Stomach smooth muscle (tissue), 2 donors: ENCODE measurements at regions not wholly inside any gene's neighbourhood (a gene's known extent, or its start where the extent isn't known, plus 50 kb on each side); places are given as distances from the start of the nearest gene placed in this dataset.
"Not testable (repeated sequence)": the region's sequence is repeated elsewhere in the genome, so short reads cannot be mapped to it uniquely, and the experiment has no call there.

Experiments used
- H3K27ac ChIP-seq: one replicate; pipeline ENCODE4 v1.7.0; 2013; ENCODE audit warnings: mild to moderate bottlenecking, low read length, inconsistent platforms
- H3K27me3 ChIP-seq, 2 donors: one replicate each; pipeline ENCODE4 v1.7.0; 2013; ENCODE audit warnings: low read length in 2 of 2; ENCODE audit not compliant: insufficient read depth in 2 of 2, control insufficient read depth in 1 of 2
- H3K36me3 ChIP-seq, 2 donors: one replicate each; pipeline ENCODE4 v1.7.0; 2013; ENCODE audit warnings: low read length in 2 of 2; ENCODE audit not compliant: control insufficient read depth in 2 of 2, insufficient read depth in 2 of 2
- H3K4me1 ChIP-seq: one replicate; pipeline ENCODE4 v1.7.0; 2013; ENCODE audit warnings: low read length; ENCODE audit not compliant: control insufficient read depth, insufficient read depth
- H3K4me3 ChIP-seq, 2 donors: one replicate each; pipeline ENCODE4 v1.7.0; 2013; ENCODE audit warnings: low read length in 2 of 2
- H3K9ac ChIP-seq, 2 donors: one replicate each; pipeline ENCODE4 v1.7.0; 2013; ENCODE audit warnings: low read length in 2 of 2, mild to moderate bottlenecking in 1 of 2
- H3K9me3 ChIP-seq, 2 donors: one replicate each; pipeline ENCODE4 v1.7.0; 2013; ENCODE audit warnings: low read length in 2 of 2; ENCODE audit not compliant: control insufficient read depth in 2 of 2
- donor health status: healthy.
- donor health status: Pancreatic carcinoma.

GRCh38 chr10:35835545-35835944 lies 193.4 kb upstream of the FZD8 start:
- Histone ChIP-seq H3K36me3 (no peaks in the 10 kb centered on the region), H3K27ac (no peak overlapping the region), H3K4me1 (no peaks in the 10 kb centered on the region), H3K9me3 (no peaks in the 10 kb centered on the region), H3K4me3 (no peak overlapping the region), H3K9ac (no peak overlapping the region), H3K27me3 (no peaks in the 10 kb centered on the region)

DNA sequence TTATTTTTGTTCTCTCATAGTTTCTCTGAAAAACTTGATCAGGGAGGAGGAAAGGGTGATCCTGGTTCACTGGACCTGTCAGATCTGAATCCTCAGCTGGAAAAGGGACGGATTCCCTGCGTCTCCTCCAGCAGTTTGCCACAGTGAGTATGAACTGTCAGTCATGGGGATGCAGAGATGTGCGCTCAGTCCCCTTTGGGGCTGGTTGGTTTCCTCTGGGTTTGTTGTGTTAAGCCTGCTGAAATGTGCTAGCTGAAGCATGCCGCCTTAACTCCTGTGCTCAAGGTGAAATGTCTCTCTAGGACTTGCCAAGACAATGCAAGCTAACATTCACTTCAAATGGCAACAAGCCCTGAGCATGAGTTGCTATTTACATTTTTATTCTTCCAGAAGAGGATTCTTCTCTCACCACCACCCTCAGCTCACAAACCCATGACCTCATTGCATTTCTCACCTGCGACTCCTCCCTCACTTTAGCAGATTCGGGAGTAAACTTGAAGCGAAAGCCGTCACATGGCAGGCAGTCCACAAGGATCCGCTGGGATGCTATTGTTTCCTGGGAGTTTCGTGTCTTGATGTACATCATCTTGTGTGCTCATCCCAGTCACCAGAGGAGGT lies 192.9 kb upstream of the FZD8 start:
- H3K36me3 ChIP-seq, result no peaks in the 10 kb centered on the region
- H3K9ac ChIP-seq, result no peak overlapping the region
- no peak overlapping the region for H3K4me3 ChIP-seq
- no peaks in the 10 kb centered on the region for H3K27me3 ChIP-seq
- H3K9me3 ChIP-seq, result no peaks in the 10 kb centered on the region
- no peak overlapping the region for H3K27ac ChIP-seq
- no peaks in the 10 kb centered on the region for H3K4me1 ChIP-seq

DNA sequence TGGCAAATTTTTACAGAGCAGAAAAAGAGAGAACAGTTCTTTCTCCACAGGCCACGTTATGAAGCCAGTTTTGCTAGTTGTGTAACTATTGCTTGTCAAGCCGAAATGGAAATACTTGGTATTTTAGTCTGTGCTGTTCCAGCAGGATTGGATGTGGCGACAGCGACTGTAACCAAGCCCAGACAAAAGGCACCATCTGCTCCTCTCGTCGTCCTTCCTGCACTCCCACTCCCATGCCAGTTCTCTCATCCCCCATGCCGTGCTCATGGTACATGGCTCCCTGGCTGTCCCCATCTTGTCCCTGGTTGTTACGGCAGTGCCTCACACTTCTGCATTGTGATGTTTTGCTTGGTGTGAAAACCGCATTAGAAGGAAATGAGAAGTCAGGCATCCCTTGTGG lies 185.7 kb upstream of the FZD8 start:
- Histone ChIP-seq H3K36me3 (no peaks in the 10 kb centered on the region), H3K4me1 (no peaks in the 10 kb centered on the region), H3K9ac (no peak overlapping the region), H3K4me3 (no peak overlapping the region), H3K27me3 (no peaks in the 10 kb centered on the region), H3K27ac (no peak overlapping the region), H3K9me3 (no peaks in the 10 kb centered on the region)

DNA sequence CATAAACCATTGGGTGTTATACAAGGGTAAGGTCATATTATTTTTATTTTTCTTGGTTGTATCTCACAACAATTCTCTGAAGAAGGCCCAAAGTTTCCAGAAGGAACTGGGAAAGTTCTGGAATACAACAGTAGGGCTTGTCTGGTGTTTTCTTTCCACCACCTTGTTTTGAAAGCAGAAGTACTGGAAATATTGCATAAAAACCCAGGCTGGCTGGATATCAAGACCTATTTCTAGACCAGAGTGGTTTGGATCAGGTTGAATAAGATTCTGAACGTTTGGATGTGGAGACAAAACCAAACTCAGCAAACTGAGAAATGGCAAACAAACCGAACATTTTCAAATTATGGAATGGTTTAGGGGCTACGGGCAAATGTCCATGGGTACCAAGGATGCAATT lies 182.6 kb upstream of the FZD8 start:
- no peak overlapping the region for H3K9ac ChIP-seq
- H3K4me1 ChIP-seq, result no peaks in the 10 kb centered on the region
- H3K9me3 ChIP-seq, result no peaks in the 10 kb centered on the region
- no peaks in the 10 kb centered on the region for H3K27me3 ChIP-seq
- no peak overlapping the region for H3K4me3 ChIP-seq
- H3K36me3 ChIP-seq, result no peaks in the 10 kb centered on the region
- H3K27ac ChIP-seq, result no peak overlapping the region

DNA sequence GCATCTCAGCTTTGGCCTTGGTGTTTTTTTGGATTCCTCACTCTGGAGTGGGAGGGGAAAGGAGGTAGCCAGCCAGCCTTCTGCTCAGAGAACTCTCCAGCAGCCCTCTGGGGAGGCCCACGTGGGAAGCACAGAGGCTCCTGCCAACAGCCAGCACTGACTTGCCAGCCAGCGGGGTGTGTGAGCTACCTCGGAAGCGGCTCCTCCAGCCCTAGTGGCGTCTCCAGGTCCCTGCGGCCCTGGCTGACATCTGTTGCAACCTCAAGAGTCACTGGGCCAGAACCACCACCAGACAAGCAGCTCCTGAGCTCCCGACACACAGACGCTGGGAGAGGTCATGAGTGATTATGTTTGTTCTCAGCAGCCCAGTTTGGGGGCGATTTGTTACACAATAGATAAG lies 180.2 kb upstream of the FZD8 start:
- Histone ChIP-seq H3K9ac (no peak overlapping the region), H3K27ac (no peak overlapping the region), H3K36me3 (no peaks in the 10 kb centered on the region)

DNA sequence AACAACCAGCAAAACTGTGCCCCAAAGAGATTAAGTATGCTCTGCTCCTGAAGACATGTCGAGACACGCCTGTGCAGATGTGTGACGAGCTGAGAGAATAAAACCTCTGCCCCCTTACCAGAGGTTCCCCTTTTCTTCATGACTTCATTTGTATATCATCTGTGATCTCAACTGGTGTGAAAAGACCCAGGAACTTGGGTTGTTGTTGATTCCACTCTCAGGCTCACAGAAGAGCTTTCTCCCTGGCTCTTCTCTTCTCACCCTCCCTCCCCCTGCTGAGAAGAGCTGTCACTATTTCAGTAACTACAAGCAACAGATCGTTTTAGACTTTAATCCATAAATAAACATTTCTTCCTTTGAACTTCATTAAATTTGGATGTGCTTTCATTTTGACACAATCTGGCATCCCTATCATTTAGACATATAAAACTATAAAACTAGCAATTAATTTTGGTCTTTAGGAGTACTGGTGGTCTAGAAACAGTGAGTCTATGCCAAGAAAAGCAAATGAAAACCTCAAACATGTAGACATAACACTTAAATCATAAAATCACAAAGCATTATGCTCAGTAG lies 179.3 kb upstream of the FZD8 start:
- Histone ChIP-seq H3K4me1 (no peaks in the 10 kb centered on the region), H3K27ac (no peak overlapping the region), H3K27me3 (no peaks in the 10 kb centered on the region), H3K36me3 (no peaks in the 10 kb centered on the region), H3K9me3 (no peaks in the 10 kb centered on the region), H3K9ac (no peak overlapping the region), H3K4me3 (no peak overlapping the region)

More for the DNA sequence above, 180.2 kb upstream of the FZD8 start:
- Histone ChIP-seq H3K27me3 (no peaks in the 10 kb centered on the region), H3K4me1 (no peaks in the 10 kb centered on the region), H3K9me3 (no peaks in the 10 kb centered on the region), H3K4me3 (no peak overlapping the region)

GRCh38 chr10:35819736-35820135 lies 177.6 kb upstream of the FZD8 start:
- Histone ChIP-seq H3K4me1 (no peaks in the 10 kb centered on the region), H3K27me3 (no peaks in the 10 kb centered on the region), H3K36me3 (no peaks in the 10 kb centered on the region), H3K9ac (no peak overlapping the region), H3K9me3 (peaks cover 0 to 2% of the 10 kb centered on the region in 2 donors), H3K27ac (no peak overlapping the region), H3K4me3 (no peak overlapping the region)

DNA sequence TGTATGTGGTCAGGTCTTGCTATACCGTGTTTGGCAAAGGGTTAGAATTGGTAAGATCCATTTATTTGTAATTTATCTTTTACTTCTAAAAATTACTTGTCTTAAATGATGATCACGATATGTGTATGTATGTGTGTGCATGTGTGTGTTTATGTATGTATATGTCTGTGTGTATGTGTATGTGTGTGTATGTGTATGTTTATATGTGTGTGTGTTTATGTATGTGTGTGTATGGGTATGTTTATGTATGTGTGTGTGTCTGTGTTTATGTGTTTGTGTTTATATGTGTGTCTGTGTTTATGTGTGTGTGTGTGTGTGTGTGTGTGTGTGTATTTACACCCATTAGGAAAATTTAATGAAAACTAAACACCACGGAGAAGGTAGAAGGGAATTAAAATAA lies 176.9 kb upstream of the FZD8 start:
- Histone ChIP-seq H3K4me3 (no peak overlapping the region), H3K4me1 (no peaks in the 10 kb centered on the region), H3K27ac (no peak overlapping the region), H3K36me3 (no peaks in the 10 kb centered on the region), H3K9ac (no peak overlapping the region), H3K9me3 (peaks cover 0 to 2% of the 10 kb centered on the region in 2 donors), H3K27me3 (no peaks in the 10 kb centered on the region)

DNA sequence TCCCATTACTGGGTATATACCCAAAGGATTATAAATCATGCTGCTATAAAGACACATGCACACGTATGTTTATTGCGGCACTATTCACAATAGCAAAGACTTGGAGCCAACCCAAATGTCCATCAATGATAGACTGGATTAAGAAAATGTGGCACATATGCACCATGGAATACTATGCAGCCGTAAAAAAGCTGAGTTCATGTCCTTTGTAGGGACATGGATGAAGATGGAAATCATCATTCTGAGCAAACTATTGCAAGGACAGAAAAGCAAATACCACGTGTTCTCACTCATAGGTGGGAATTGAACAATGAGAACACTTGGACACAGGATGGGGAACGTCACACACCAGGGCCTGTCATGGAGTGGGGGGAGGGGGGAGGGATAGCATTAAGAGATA lies 175.0 kb upstream of the FZD8 start:
- not testable (repeated sequence) for H3K4me3 ChIP-seq, H3K27me3 ChIP-seq, H3K4me1 ChIP-seq, H3K9ac ChIP-seq, H3K36me3 ChIP-seq, H3K9me3 ChIP-seq, H3K27ac ChIP-seq

DNA sequence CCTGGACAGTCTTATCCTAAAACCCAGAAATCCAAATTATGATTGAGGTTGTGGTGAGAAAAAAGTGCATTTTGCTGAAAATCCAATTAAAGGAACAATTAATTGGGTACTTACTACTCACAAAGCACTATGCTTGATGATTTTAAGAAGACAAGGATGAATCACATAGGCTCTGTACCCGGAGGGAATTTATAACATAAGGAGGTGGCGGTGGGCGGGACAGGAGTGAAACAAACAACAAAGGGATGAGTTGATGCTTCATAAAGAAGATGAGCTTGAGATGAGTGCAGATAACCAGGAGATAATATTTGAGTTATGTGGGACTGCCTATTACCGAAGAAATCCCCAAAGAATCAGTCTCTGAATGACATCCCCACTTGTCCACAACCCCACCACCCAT lies 171.1 kb upstream of the FZD8 start:
- H3K4me3 ChIP-seq, result no peak overlapping the region
- no peaks in the 10 kb centered on the region for H3K36me3 ChIP-seq
- no peaks in the 10 kb centered on the region for H3K4me1 ChIP-seq
- no peak overlapping the region for H3K27ac ChIP-seq
- H3K27me3 ChIP-seq, result no peaks in the 10 kb centered on the region
- peaks cover 2 to 3% of the 10 kb centered on the region in 2 donors for H3K9me3 ChIP-seq
- H3K9ac ChIP-seq, result no peak overlapping the region

- Histone ChIP-seq H3K9me3 (peaks cover 0 to 3% of the 10 kb centered on the region in 2 donors), H3K36me3 (no peaks in the 10 kb centered on the region), H3K27ac (no peak overlapping the region), H3K4me1 (no peaks in the 10 kb centered on the region), H3K9ac (no peak overlapping the region), H3K4me3 (no peak overlapping the region), H3K27me3 (no peaks in the 10 kb centered on the region)
These were observed 166.2 kb upstream of the FZD8 start for GRCh38 chr10:35808344-35808743.
